ENCODE measurements at regions not wholly inside any gene's neighbourhood (a gene's known extent, or its start where the extent isn't known, plus 50 kb on each side); places are given as distances from the start of the nearest gene placed in this dataset.

DNA sequence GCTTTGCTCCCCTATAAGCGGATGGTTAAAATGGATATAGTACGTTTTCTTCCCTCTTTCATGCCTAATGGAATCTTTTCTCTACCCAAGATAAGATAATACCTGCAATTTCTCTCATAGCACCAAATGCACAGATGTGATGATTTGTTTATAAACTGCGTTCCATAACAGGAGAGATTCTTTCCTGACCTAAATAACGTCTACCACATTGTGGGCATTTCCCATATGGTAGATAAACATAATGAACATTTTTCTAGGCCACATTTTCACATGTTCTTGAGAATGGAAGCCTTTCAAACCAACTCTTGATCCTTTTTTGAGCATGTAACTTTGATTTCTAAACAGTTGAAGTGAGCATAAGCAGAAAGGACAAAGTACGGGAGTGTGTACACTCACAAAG lies 448.5 kb downstream of the CSNK1G3 start:
- Histone ChIP-seq H3K79me2 (ENCODE audit: insufficient read depth, low read depth, low read length) (no peaks in the 10 kb centered on the region), H3K27ac (ENCODE audit: low read depth, low read length, poor library complexity, severe bottlenecking) (no peak overlapping the region), H4K20me1 (ENCODE audit: insufficient read depth, low read length) (no peaks in the 10 kb centered on the region), H3K9me2 (ENCODE audit: insufficient read depth, low read length) (no peaks in the 10 kb centered on the region), H3K9me3 (ENCODE audit: low read length) (no peaks in the 10 kb centered on the region), H3K4me3 (ENCODE audit: low read depth, low read length, poor library complexity, severe bottlenecking) (no peak overlapping the region), H3K4me1 (ENCODE audit: insufficient read depth, low read length, poor library complexity, severe bottlenecking) (no peaks in the 10 kb centered on the region), H3K36me3 (ENCODE audit: insufficient read depth, low read length) (no peaks in the 10 kb centered on the region), H2AFZ (ENCODE audit: low read length) (no peak overlapping the region), H3K4me2 (ENCODE audit: low read length) (no peak overlapping the region)
- no TSS peak for BruUV-seq (replicated peaks)
- ChIA-PET POLR2A (no interaction called here), CTCF (ENCODE audit: unreplicated experiment) (no interaction called here)
- intact Hi-C loops (cut with micrococcal nuclease; ENCODE audit: unreplicated experiment) = no loop called here
- no peak for TF ChIP-seq EZH2phosphoT487 (IDR thresholded peaks at IDR 0.05; ENCODE audit: borderline replicate concordance, low read depth, low read length)
- TF ChIP-seq, protein P1, sequence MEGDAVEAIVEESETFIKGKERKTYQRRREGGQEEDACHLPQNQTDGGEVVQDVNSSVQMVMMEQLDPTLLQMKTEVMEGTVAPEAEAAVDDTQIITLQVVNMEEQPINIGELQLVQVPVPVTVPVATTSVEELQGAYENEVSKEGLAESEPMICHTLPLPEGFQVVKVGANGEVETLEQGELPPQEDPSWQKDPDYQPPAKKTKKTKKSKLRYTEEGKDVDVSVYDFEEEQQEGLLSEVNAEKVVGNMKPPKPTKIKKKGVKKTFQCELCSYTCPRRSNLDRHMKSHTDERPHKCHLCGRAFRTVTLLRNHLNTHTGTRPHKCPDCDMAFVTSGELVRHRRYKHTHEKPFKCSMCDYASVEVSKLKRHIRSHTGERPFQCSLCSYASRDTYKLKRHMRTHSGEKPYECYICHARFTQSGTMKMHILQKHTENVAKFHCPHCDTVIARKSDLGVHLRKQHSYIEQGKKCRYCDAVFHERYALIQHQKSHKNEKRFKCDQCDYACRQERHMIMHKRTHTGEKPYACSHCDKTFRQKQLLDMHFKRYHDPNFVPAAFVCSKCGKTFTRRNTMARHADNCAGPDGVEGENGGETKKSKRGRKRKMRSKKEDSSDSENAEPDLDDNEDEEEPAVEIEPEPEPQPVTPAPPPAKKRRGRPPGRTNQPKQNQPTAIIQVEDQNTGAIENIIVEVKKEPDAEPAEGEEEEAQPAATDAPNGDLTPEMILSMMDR (conservative IDR thresholded peaks at IDR 0.05; ENCODE audit: low read length) = no peak
- DNase-seq (ENCODE audit: low spot score) = no peak

DNA sequence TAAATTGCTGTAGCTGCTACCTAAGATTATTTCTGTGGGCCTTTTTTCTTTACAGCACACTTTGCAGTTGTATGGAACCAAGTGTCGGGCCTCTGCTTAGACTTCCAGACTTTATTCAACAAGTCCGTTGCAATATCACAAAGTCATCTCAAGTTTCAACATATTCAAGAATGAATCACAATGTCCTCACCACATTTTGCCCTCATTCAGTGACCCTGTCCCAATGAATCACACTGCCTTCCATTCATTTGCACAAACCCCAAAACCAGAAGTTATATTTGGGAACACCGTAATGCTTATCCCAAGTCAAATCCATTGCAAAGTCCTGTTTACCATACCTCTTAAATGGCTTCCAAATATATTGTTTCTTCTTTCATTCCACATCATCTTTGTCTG lies 439.6 kb downstream of the CSNK1G3 start:
- Histone ChIP-seq H3K4me2 (ENCODE audit: low read length) (no peak overlapping the region), H3K27ac (ENCODE audit: low read depth, low read length, poor library complexity, severe bottlenecking) (no peak overlapping the region), H3K9me2 (ENCODE audit: insufficient read depth, low read length) (no peaks in the 10 kb centered on the region), H3K4me3 (ENCODE audit: low read depth, low read length, poor library complexity, severe bottlenecking) (no peak overlapping the region), H2AFZ (ENCODE audit: low read length) (no peak overlapping the region), H3K79me2 (ENCODE audit: insufficient read depth, low read depth, low read length) (no peaks in the 10 kb centered on the region), H4K20me1 (ENCODE audit: insufficient read depth, low read length) (no peaks in the 10 kb centered on the region), H3K4me1 (ENCODE audit: insufficient read depth, low read length, poor library complexity, severe bottlenecking) (no peaks in the 10 kb centered on the region), H3K36me3 (ENCODE audit: insufficient read depth, low read length) (no peaks in the 10 kb centered on the region), H3K9me3 (ENCODE audit: low read length) (no peaks in the 10 kb centered on the region)
- BruUV-seq (replicated peaks) = no TSS peak
- TF ChIP-seq, protein P1 (conservative IDR thresholded peaks at IDR 0.05; ENCODE audit: low read length) = no peak
- no peak for TF ChIP-seq EZH2phosphoT487 (IDR thresholded peaks at IDR 0.05; ENCODE audit: borderline replicate concordance, low read depth, low read length)
- no peak for DNase-seq (ENCODE audit: low spot score)
- intact Hi-C loops (cut with micrococcal nuclease; ENCODE audit: unreplicated experiment) = no loop called here
- CTCF ChIA-PET (ENCODE audit: unreplicated experiment) = no interaction called here
- POLR2A ChIA-PET = interaction anchor here (1.0 kb wide), 1 partner anchor 17 kb away, joined by 4 read pairs; no protein-coding TSS in a partner anchor

DNA sequence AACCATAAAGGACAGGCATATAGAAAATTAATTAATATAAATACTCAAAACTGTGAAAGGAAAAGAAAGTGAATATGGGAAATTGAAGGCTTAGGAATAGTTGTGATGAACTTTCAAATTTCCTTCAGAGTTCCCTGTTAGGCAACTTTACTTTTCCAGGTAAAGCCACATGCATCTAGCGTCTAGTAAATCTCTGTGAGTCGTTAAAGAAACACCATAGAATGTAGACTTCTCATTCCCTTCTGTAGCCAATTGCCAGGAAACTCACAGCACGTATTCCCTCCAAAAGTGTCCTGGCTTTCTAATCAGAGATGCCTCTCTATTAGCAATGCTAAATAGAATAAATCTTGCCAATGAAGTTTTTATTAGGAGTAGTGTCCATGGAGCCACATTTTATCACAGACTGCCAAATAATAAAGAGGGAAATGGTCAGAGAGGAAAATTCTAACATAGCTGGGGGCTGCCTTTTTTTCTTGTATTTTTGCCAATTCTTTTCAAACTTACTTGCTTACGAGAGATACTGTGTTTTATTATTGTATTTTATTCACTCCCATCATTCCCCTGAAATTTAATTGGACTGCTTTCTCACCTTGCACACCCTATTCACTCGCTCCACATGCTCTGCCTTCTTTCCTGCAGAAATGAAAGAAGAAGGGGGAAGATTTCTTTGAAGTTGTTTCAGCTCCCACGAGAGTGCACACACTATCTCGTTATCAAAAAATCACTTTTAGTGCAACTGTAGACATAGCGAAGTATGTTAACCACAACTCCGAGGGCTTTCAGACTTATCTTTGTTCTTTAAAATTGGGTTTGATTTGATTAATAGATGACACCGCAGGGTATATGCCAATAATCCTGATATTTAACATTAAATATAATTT lies 439.0 kb downstream of the CSNK1G3 start:
- intact Hi-C loops (cut with micrococcal nuclease; ENCODE audit: unreplicated experiment) = no loop called here
- no peak for DNase-seq (ENCODE audit: low spot score)
- no peak for TF ChIP-seq EZH2phosphoT487 (IDR thresholded peaks at IDR 0.05; ENCODE audit: borderline replicate concordance, low read depth, low read length)
- TF ChIP-seq, protein P1 (conservative IDR thresholded peaks at IDR 0.05; ENCODE audit: low read length) = no peak
- no peak overlapping the region for H3K4me3 ChIP-seq (ENCODE audit: low read depth, low read length, poor library complexity, severe bottlenecking)
- CTCF ChIA-PET (ENCODE audit: unreplicated experiment) = no interaction called here
- POLR2A ChIA-PET = interaction anchor here (1.0 kb wide), 1 partner anchor 17 kb away, joined by 4 read pairs; no protein-coding TSS in a partner anchor
- H3K4me2 ChIP-seq (ENCODE audit: low read length) = no peak overlapping the region
- H3K27ac ChIP-seq (ENCODE audit: low read depth, low read length, poor library complexity, severe bottlenecking) = no peak overlapping the region
- H3K79me2 ChIP-seq (ENCODE audit: insufficient read depth, low read depth, low read length) = no peaks in the 10 kb centered on the region
- H3K9me3 ChIP-seq (ENCODE audit: low read length) = no peaks in the 10 kb centered on the region
- H4K20me1 ChIP-seq (ENCODE audit: insufficient read depth, low read length) = no peaks in the 10 kb centered on the region
- H3K4me1 ChIP-seq (ENCODE audit: insufficient read depth, low read length, poor library complexity, severe bottlenecking) = no peaks in the 10 kb centered on the region
- no peaks in the 10 kb centered on the region for H3K36me3 ChIP-seq (ENCODE audit: insufficient read depth, low read length)
- no peak overlapping the region for H2AFZ ChIP-seq (ENCODE audit: low read length)
- BruUV-seq (replicated peaks) = no TSS peak
- no peaks in the 10 kb centered on the region for H3K9me2 ChIP-seq (ENCODE audit: insufficient read depth, low read length)
